T-helper 1 cell (primary cell): ENCODE measurements at regions not wholly inside any gene's neighbourhood (a gene's known extent, or its start where the extent isn't known, plus 50 kb on each side); places are given as distances from the start of the nearest gene placed in this dataset.
"Not testable (repeated sequence)": the region's sequence is repeated elsewhere in the genome, so short reads cannot be mapped to it uniquely, and the experiment has no call there.

Source experiments
- DNase-seq, 5 donors: peaks; one replicate each; pipeline ENCODE4 v3.0.0-alpha.2; 2012 to 2020

- DNase-seq: no peak
These were observed 315.2 kb upstream of the PAPPA start for GRCh38 chr9:115838417-115838816.

GRCh38 chr9:115844433-115844832, 309.2 kb upstream of the PAPPA start:
- not testable (repeated sequence) for DNase-seq

- DNase-seq: no peak
These were observed 307.8 kb upstream of the PAPPA start for GRCh38 chr9:115845648-115846312.

- no peak for DNase-seq
These were observed 306.4 kb upstream of the PAPPA start for GRCh38 chr9:115847216-115847615.

- no peak for DNase-seq
These were observed 303.7 kb upstream of the PAPPA start for GRCh38 chr9:115849679-115850412.

- no peak for DNase-seq
These were observed 302.9 kb upstream of the PAPPA start for GRCh38 chr9:115850548-115851304.

GRCh38 chr9:115855458-115856133, 298.0 kb upstream of the PAPPA start:
- DNase-seq: no peak

GRCh38 chr9:115858421-115858820, 295.2 kb upstream of the PAPPA start:
- not testable (repeated sequence) for DNase-seq

- DNase-seq: no peak
These were observed 291.6 kb upstream of the PAPPA start for GRCh38 chr9:115862021-115862420.

- DNase-seq: no peak
These were observed 289.0 kb upstream of the PAPPA start for GRCh38 chr9:115864581-115864980.

- no peak for DNase-seq
These were observed 286.3 kb upstream of the PAPPA start for GRCh38 chr9:115867326-115867725.

- no peak for DNase-seq
These were observed 275.6 kb upstream of the PAPPA start for GRCh38 chr9:115877852-115878438.

- no peak for DNase-seq
These were observed 274.1 kb upstream of the PAPPA start for GRCh38 chr9:115879451-115879850.

- no peak for DNase-seq
These were observed 273.2 kb upstream of the PAPPA start for GRCh38 chr9:115880221-115880885.

- no peak for DNase-seq
These were observed 270.7 kb upstream of the PAPPA start for GRCh38 chr9:115882911-115883310.

- DNase-seq: no peak
These were observed 269.9 kb upstream of the PAPPA start for GRCh38 chr9:115883467-115884329.

GRCh38 chr9:115884846-115885245, 268.7 kb upstream of the PAPPA start:
- DNase-seq: no peak

GRCh38 chr9:115888131-115888530, 265.5 kb upstream of the PAPPA start:
- DNase-seq: no peak

- no peak for DNase-seq
These were observed 261.7 kb upstream of the PAPPA start for GRCh38 chr9:115891929-115892328.

GRCh38 chr9:115898478-115898877, 255.1 kb upstream of the PAPPA start:
- DNase-seq: not testable (repeated sequence)

- no peak for DNase-seq
These were observed 252.9 kb upstream of the PAPPA start for GRCh38 chr9:115900698-115901097.
